Vagina (tissue), 2 donors: ENCODE measurements at regions not wholly inside any gene's neighbourhood (a gene's known extent, or its start where the extent isn't known, plus 50 kb on each side); places are given as distances from the start of the nearest gene placed in this dataset.

Experiments used
- CTCF ChIP-seq, 3 experiments: fragments of 450-650 bp in 2 of 3; fragments of 200-600 bp in 1 of 3; sonication (generic) in 1 of 3; IDR thresholded peaks; one replicate each; pipeline ENCODE4 v1.5.1; 2017 to 2019; ENCODE audit warnings: antibody characterized with exemption in 3 of 3, mild to moderate bottlenecking in 2 of 3, moderate library complexity in 2 of 3
- POLR2A ChIP-seq, 2 donors: fragments of 450-650 bp; IDR thresholded peaks; one replicate each; pipeline ENCODE4 v1.6.1; 2017; ENCODE audit warnings: antibody characterized with exemption in 2 of 2, mild to moderate bottlenecking in 2 of 2, moderate library complexity in 2 of 2

- TF ChIP-seq POLR2A (IDR thresholded peaks at IDR 0.05) (no peak), CTCF (IDR thresholded peaks at IDR 0.05) (no peak)
Observed at GRCh38 chr4:92253550-92253949, 50.2 kb upstream of the GRID2 start.
